ENCODE measurements at regions not wholly inside any gene's neighbourhood (a gene's known extent, or its start where the extent isn't known, plus 50 kb on each side); places are given as distances from the start of the nearest gene placed in this dataset.

DNA sequence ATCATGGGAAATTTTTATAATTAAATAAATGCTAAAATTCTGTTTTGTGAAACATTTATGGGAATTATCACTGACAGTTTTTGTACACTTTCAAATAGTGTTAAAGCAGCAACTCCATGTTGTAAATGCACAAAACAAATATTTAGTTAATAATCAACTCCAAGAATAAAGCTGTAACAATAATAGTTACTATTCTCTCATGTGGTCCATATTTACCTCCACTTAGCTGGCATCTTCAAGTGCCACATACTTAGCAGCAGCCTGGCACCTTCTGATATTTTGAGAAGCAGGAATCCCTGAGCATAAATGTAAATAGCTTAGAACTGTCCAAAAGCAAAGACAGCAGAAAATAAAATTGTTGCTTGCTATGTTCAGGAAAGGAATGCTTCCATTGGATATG lies 154.3 kb downstream of the KDM5D start:
- H3K4me1 ChIP-seq (ENCODE audit: control insufficient read depth in 1 of 2, insufficient read depth in 2 of 2, low read length in 2 of 2): no peaks in the 10 kb centered on the region
- no peak overlapping the region for H2AFZ ChIP-seq (ENCODE audit: low read depth, low read length, poor library complexity, severe bottlenecking)
- no peak for ATAC-seq
- H3K79me2 ChIP-seq (ENCODE audit: insufficient read depth, low read length): no peaks in the 10 kb centered on the region
- no peak for TF ChIP-seq EZH2phosphoT487 (IDR thresholded peaks at IDR 0.05; ENCODE audit: borderline replicate concordance)
- TF ChIP-seq, protein P1, sequence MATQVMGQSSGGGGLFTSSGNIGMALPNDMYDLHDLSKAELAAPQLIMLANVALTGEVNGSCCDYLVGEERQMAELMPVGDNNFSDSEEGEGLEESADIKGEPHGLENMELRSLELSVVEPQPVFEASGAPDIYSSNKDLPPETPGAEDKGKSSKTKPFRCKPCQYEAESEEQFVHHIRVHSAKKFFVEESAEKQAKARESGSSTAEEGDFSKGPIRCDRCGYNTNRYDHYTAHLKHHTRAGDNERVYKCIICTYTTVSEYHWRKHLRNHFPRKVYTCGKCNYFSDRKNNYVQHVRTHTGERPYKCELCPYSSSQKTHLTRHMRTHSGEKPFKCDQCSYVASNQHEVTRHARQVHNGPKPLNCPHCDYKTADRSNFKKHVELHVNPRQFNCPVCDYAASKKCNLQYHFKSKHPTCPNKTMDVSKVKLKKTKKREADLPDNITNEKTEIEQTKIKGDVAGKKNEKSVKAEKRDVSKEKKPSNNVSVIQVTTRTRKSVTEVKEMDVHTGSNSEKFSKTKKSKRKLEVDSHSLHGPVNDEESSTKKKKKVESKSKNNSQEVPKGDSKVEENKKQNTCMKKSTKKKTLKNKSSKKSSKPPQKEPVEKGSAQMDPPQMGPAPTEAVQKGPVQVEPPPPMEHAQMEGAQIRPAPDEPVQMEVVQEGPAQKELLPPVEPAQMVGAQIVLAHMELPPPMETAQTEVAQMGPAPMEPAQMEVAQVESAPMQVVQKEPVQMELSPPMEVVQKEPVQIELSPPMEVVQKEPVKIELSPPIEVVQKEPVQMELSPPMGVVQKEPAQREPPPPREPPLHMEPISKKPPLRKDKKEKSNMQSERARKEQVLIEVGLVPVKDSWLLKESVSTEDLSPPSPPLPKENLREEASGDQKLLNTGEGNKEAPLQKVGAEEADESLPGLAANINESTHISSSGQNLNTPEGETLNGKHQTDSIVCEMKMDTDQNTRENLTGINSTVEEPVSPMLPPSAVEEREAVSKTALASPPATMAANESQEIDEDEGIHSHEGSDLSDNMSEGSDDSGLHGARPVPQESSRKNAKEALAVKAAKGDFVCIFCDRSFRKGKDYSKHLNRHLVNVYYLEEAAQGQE (IDR thresholded peaks at IDR 0.05; ENCODE audit: low read depth): no peak
- no peak for TF ChIP-seq POLR2AphosphoS5 (IDR thresholded peaks at IDR 0.05; ENCODE audit: low read depth, low read length)
- TF ChIP-seq EZH2 (IDR thresholded peaks at IDR 0.05): no peak
- TF ChIP-seq ZNF274 (IDR thresholded peaks at IDR 0.05; ENCODE audit: low read depth, low read length): no peak
- TF ChIP-seq ZFX (IDR thresholded peaks at IDR 0.05): no peak
- no peaks in the 10 kb centered on the region for H3K27me3 ChIP-seq (ENCODE audit: insufficient read depth, low read length)
- no peak overlapping the region for H3K9ac ChIP-seq (ENCODE audit: low read length)
- CTCF ChIA-PET: no interaction called here
- H3K9me3 ChIP-seq (ENCODE audit: control insufficient read depth in 1 of 2, insufficient read depth in 1 of 2, low read depth in 1 of 2, low read length in 2 of 2): no peaks in the 10 kb centered on the region
- no peaks in the 10 kb centered on the region for H3K9me2 ChIP-seq (ENCODE audit: insufficient read depth)
- no peaks in the 10 kb centered on the region for H4K20me1 ChIP-seq (ENCODE audit: insufficient read depth)
- no peaks in the 10 kb centered on the region for H3K36me3 ChIP-seq (ENCODE audit: control insufficient read depth in 1 of 2, insufficient read depth in 2 of 2, low read length in 2 of 2)
- no peak overlapping the region for H3K4me3 ChIP-seq (replicated peaks in 1 of 2; ENCODE audit: low read depth in 1 of 2, low read length in 2 of 2)
- no peak overlapping the region for H3K4me2 ChIP-seq (ENCODE audit: low read length)
- DNase-seq (ENCODE audit: low read depth, low spot score): no peak
- intact Hi-C loops (cut with micrococcal nuclease): no loop called here
- no TSS peak for BruUV-seq (replicated peaks)
- POLR2A ChIA-PET: no interaction called here
- H3K27ac ChIP-seq (ENCODE audit: low read depth, low read length): no peak overlapping the region
- RAD21 ChIA-PET (ENCODE audit: low non-redundant PET in 1 of 2, low total read pairs in 2 of 2, uncharacterized antibody in 2 of 2, unreplicated experiment in 2 of 2): no interaction called here

DNA sequence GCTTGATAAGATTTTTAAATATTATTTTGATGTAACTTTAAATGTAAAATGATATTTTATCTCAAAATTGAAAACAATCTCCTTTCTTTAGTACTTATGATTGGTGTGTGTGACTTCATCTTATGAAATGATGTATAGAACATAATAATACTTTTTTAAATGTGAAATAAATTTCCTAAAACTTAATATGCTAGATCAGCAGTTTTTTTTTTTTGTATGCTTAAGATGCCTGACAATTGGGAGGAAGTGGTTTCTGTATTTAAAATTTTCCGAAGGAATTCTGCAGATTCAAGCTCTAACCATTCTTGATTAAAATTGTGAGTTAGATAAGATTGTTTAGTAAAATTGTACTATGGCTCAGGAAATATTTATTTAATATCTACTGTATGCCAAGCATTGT lies 154.9 kb downstream of the KDM5D start:
- H3K9ac ChIP-seq (ENCODE audit: low read length): no peak overlapping the region
- H3K4me1 ChIP-seq (ENCODE audit: control insufficient read depth in 1 of 2, insufficient read depth in 2 of 2, low read length in 2 of 2): no peaks in the 10 kb centered on the region
- no peaks in the 10 kb centered on the region for H3K27me3 ChIP-seq (ENCODE audit: insufficient read depth, low read length)
- CTCF ChIA-PET: no interaction called here
- H3K36me3 ChIP-seq (ENCODE audit: control insufficient read depth in 1 of 2, insufficient read depth in 2 of 2, low read length in 2 of 2): no peaks in the 10 kb centered on the region
- no peaks in the 10 kb centered on the region for H4K20me1 ChIP-seq (ENCODE audit: insufficient read depth)
- intact Hi-C loops (cut with micrococcal nuclease): no loop called here
- ATAC-seq (no peak), DNase-seq (ENCODE audit: low read depth, low spot score) (no peak)
- H3K9me3 ChIP-seq (ENCODE audit: control insufficient read depth in 1 of 2, insufficient read depth in 1 of 2, low read depth in 1 of 2, low read length in 2 of 2): no peaks in the 10 kb centered on the region
- no peak overlapping the region for H3K27ac ChIP-seq (ENCODE audit: low read depth, low read length)
- RAD21 ChIA-PET (ENCODE audit: low non-redundant PET in 1 of 2, low total read pairs in 2 of 2, uncharacterized antibody in 2 of 2, unreplicated experiment in 2 of 2): no interaction called here
- H2AFZ ChIP-seq (ENCODE audit: low read depth, low read length, poor library complexity, severe bottlenecking): no peak overlapping the region
- H3K9me2 ChIP-seq (ENCODE audit: insufficient read depth): no peaks in the 10 kb centered on the region
- POLR2A ChIA-PET: no interaction called here
- H3K4me2 ChIP-seq (ENCODE audit: low read length): no peak overlapping the region
- no TSS peak for BruUV-seq (replicated peaks)
- H3K79me2 ChIP-seq (ENCODE audit: insufficient read depth, low read length): no peaks in the 10 kb centered on the region
- no peak overlapping the region for H3K4me3 ChIP-seq (replicated peaks in 1 of 2; ENCODE audit: low read depth in 1 of 2, low read length in 2 of 2)
- TF ChIP-seq POLR2A (IDR thresholded peaks at IDR 0.05; ENCODE audit: borderline replicate concordance, extremely low read depth, insufficient read depth, insufficient read length): no peak
- TF ChIP-seq CEBPB (IDR thresholded peaks at IDR 0.05; ENCODE audit: low read depth): no peak
- TF ChIP-seq JUND (IDR thresholded peaks at IDR 0.05): no peak
- no peak for TF ChIP-seq POLR2AphosphoS5 (IDR thresholded peaks at IDR 0.05; ENCODE audit: low read depth, low read length)
- TF ChIP-seq, protein P2, sequence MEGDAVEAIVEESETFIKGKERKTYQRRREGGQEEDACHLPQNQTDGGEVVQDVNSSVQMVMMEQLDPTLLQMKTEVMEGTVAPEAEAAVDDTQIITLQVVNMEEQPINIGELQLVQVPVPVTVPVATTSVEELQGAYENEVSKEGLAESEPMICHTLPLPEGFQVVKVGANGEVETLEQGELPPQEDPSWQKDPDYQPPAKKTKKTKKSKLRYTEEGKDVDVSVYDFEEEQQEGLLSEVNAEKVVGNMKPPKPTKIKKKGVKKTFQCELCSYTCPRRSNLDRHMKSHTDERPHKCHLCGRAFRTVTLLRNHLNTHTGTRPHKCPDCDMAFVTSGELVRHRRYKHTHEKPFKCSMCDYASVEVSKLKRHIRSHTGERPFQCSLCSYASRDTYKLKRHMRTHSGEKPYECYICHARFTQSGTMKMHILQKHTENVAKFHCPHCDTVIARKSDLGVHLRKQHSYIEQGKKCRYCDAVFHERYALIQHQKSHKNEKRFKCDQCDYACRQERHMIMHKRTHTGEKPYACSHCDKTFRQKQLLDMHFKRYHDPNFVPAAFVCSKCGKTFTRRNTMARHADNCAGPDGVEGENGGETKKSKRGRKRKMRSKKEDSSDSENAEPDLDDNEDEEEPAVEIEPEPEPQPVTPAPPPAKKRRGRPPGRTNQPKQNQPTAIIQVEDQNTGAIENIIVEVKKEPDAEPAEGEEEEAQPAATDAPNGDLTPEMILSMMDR (IDR thresholded peaks at IDR 0.05 in 2 of 3, conservative IDR thresholded peaks at IDR 0.05 in 1 of 3; ENCODE audit: borderline replicate concordance in 1 of 3, insufficient read depth in 1 of 3, low read depth in 2 of 3, low read length in 2 of 3): no peak
- TF ChIP-seq, protein P3, sequence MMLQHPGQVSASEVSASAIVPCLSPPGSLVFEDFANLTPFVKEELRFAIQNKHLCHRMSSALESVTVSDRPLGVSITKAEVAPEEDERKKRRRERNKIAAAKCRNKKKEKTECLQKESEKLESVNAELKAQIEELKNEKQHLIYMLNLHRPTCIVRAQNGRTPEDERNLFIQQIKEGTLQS (IDR thresholded peaks at IDR 0.05): no peak
- no peak for TF ChIP-seq ZFX (IDR thresholded peaks at IDR 0.05)
- no peak for TF ChIP-seq SP1 (IDR thresholded peaks at IDR 0.05; ENCODE audit: low read depth)
- TF ChIP-seq EZH2phosphoT487 (IDR thresholded peaks at IDR 0.05; ENCODE audit: borderline replicate concordance): no peak
- no peak for TF ChIP-seq ELF1 (IDR thresholded peaks at IDR 0.05; ENCODE audit: borderline replicate concordance, low read depth)
- TF ChIP-seq CBX3 (IDR thresholded peaks at IDR 0.05; ENCODE audit: low read depth): no peak
- TF ChIP-seq, protein P4, sequence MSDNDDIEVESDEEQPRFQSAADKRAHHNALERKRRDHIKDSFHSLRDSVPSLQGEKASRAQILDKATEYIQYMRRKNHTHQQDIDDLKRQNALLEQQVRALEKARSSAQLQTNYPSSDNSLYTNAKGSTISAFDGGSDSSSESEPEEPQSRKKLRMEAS (IDR thresholded peaks at IDR 0.05): no peak
- no peak for TF ChIP-seq SRF (IDR thresholded peaks at IDR 0.05; ENCODE audit: low read depth)
- no peak for TF ChIP-seq SIN3A (IDR thresholded peaks at IDR 0.05; ENCODE audit: low read depth)
- no peak for TF ChIP-seq TCF7L2 (IDR thresholded peaks at IDR 0.05; ENCODE audit: borderline replicate concordance, extremely low read depth, insufficient read depth, insufficient read length)
